Stimulated activated effector memory CD8-positive, alpha-beta T cell treated with anti-CD3 and anti-CD28 coated beads, Interleukin-12 subunit alpha, Interleukin-12 subunit beta, amount 100 ng/mL, for 72 hours (primary cell): ENCODE measurements at regions not wholly inside any gene's neighbourhood (a gene's known extent, or its start where the extent isn't known, plus 50 kb on each side); places are given as distances from the start of the nearest gene placed in this dataset.
"Not testable (repeated sequence)": the region's sequence is repeated elsewhere in the genome, so short reads cannot be mapped to it uniquely, and the experiment has no call there.

Source experiments
- ATAC-seq: fragments of 150-1000 bp; cut with Tn5 transposase; 2 replicates; pipeline ENCODE4 v1.10.0; 2021
- DNase-seq, 2 donors: peaks; one replicate each; pipeline ENCODE4 v3.0.0; 2021 to 2022; ENCODE audit warnings: low spot score in 2 of 2
- H3K27ac Mint-ChIP-seq: one replicate; pipeline ENCODE4 v1.8.0; 2022; ENCODE audit warnings: mild to moderate bottlenecking, mixed read lengths
- H3K36me3 Mint-ChIP-seq: one replicate; pipeline ENCODE4 v1.8.0; 2022; ENCODE audit warnings: mild to moderate bottlenecking, mixed read lengths
- H3K4me1 Mint-ChIP-seq: one replicate; pipeline ENCODE4 v1.8.0; 2022; ENCODE audit warnings: mixed read lengths
- H3K4me3 Mint-ChIP-seq: one replicate; pipeline ENCODE4 v1.8.0; 2022; ENCODE audit warnings: mild to moderate bottlenecking, mixed read lengths
- H3K9me3 Mint-ChIP-seq: one replicate; pipeline ENCODE4 v1.8.0; 2022; ENCODE audit warnings: mixed read lengths

- Mint-ChIP-seq H3K4me1 (no peaks in the 10 kb centered on the region), H3K36me3 (no peaks in the 10 kb centered on the region), H3K4me3 (no peak overlapping the region), H3K27ac (no peak overlapping the region), H3K9me3 (no peaks in the 10 kb centered on the region)
- DNase-seq (no peak), ATAC-seq (no peak)
Measured at GRCh38 chr4:158958489-158959270, 144.2 kb upstream of the RAPGEF2 start.

- ATAC-seq (no peak), DNase-seq (no peak)
- H3K36me3 Mint-ChIP-seq = no peaks in the 10 kb centered on the region
- H3K4me3 Mint-ChIP-seq = no peak overlapping the region
- no peak overlapping the region for H3K27ac Mint-ChIP-seq
- no peaks in the 10 kb centered on the region for H3K4me1 Mint-ChIP-seq
- no peaks in the 10 kb centered on the region for H3K9me3 Mint-ChIP-seq
Measured at GRCh38 chr4:158962393-158962792, 140.5 kb upstream of the RAPGEF2 start.

GRCh38 chr4:158963282-158963681, 139.6 kb upstream of the RAPGEF2 start:
- not testable (repeated sequence) for H3K27ac Mint-ChIP-seq, H3K9me3 Mint-ChIP-seq, H3K4me1 Mint-ChIP-seq, ATAC-seq, DNase-seq, H3K36me3 Mint-ChIP-seq, H3K4me3 Mint-ChIP-seq

GRCh38 chr4:158964114-158964727, 138.7 kb upstream of the RAPGEF2 start:
- H3K4me3 Mint-ChIP-seq = no peak overlapping the region
- ATAC-seq = no peak

GRCh38 chr4:158964728-158965124, 138.2 kb upstream of the RAPGEF2 start:
- ATAC-seq = no peak
- Mint-ChIP-seq H3K36me3 (no peaks in the 10 kb centered on the region), H3K4me3 (no peak overlapping the region), H3K27ac (no peak overlapping the region), H3K9me3 (no peaks in the 10 kb centered on the region), H3K4me1 (no peaks in the 10 kb centered on the region)
- no peak for DNase-seq

More at GRCh38 chr4:158964114-158964727, 138.7 kb upstream of the RAPGEF2 start:
- H3K36me3 Mint-ChIP-seq = no peaks in the 10 kb centered on the region
- H3K27ac Mint-ChIP-seq = no peak overlapping the region
- H3K4me1 Mint-ChIP-seq = no peaks in the 10 kb centered on the region
- no peak for DNase-seq
- H3K9me3 Mint-ChIP-seq = no peaks in the 10 kb centered on the region

- Mint-ChIP-seq H3K36me3 (no peaks in the 10 kb centered on the region), H3K4me3 (no peak overlapping the region), H3K4me1 (no peaks in the 10 kb centered on the region), H3K9me3 (no peaks in the 10 kb centered on the region), H3K27ac (no peak overlapping the region)
- no peak for DNase-seq
- no peak for ATAC-seq
Measured at GRCh38 chr4:158965226-158965625, 137.7 kb upstream of the RAPGEF2 start.

GRCh38 chr4:158966091-158966490, 136.8 kb upstream of the RAPGEF2 start:
- no peak overlapping the region for H3K27ac Mint-ChIP-seq
- DNase-seq (no peak), ATAC-seq (no peak)
- no peaks in the 10 kb centered on the region for H3K4me1 Mint-ChIP-seq
- no peaks in the 10 kb centered on the region for H3K36me3 Mint-ChIP-seq
- no peak overlapping the region for H3K4me3 Mint-ChIP-seq
- H3K9me3 Mint-ChIP-seq = no peaks in the 10 kb centered on the region

- no peaks in the 10 kb centered on the region for H3K4me1 Mint-ChIP-seq
- H3K36me3 Mint-ChIP-seq = no peaks in the 10 kb centered on the region
- no peak for DNase-seq
- ATAC-seq = no peak
- no peaks in the 10 kb centered on the region for H3K9me3 Mint-ChIP-seq
- H3K27ac Mint-ChIP-seq = no peak overlapping the region
- H3K4me3 Mint-ChIP-seq = no peak overlapping the region
Measured at GRCh38 chr4:158968961-158969360, 133.9 kb upstream of the RAPGEF2 start.

- no peaks in the 10 kb centered on the region for H3K9me3 Mint-ChIP-seq
- H3K4me3 Mint-ChIP-seq = no peak overlapping the region
- H3K27ac Mint-ChIP-seq = no peak overlapping the region
- ATAC-seq (no peak), DNase-seq (no peak)
- H3K36me3 Mint-ChIP-seq = no peaks in the 10 kb centered on the region
- H3K4me1 Mint-ChIP-seq = no peaks in the 10 kb centered on the region
Measured at GRCh38 chr4:158970812-158971211, 132.1 kb upstream of the RAPGEF2 start.

GRCh38 chr4:158974438-158974837, 128.4 kb upstream of the RAPGEF2 start:
- not testable (repeated sequence) for H3K4me3 Mint-ChIP-seq, H3K36me3 Mint-ChIP-seq, H3K9me3 Mint-ChIP-seq, H3K27ac Mint-ChIP-seq, ATAC-seq, DNase-seq, H3K4me1 Mint-ChIP-seq

GRCh38 chr4:158980711-158981110, 122.2 kb upstream of the RAPGEF2 start:
- H3K4me3 Mint-ChIP-seq, DNase-seq, H3K4me1 Mint-ChIP-seq, H3K9me3 Mint-ChIP-seq, H3K27ac Mint-ChIP-seq, ATAC-seq, H3K36me3 Mint-ChIP-seq: not testable (repeated sequence)

- H3K36me3 Mint-ChIP-seq = no peaks in the 10 kb centered on the region
- peaks cover 3% of the 10 kb centered on the region for H3K9me3 Mint-ChIP-seq
- no peak overlapping the region for H3K27ac Mint-ChIP-seq
- H3K4me1 Mint-ChIP-seq = no peaks in the 10 kb centered on the region
- H3K4me3 Mint-ChIP-seq = no peak overlapping the region
- no peak for DNase-seq
- no peak for ATAC-seq
Measured at GRCh38 chr4:158991534-158992155, 111.2 kb upstream of the RAPGEF2 start.

- no peak overlapping the region for H3K4me3 Mint-ChIP-seq
- DNase-seq (no peak), ATAC-seq (no peak)
- no peaks in the 10 kb centered on the region for H3K36me3 Mint-ChIP-seq
- H3K4me1 Mint-ChIP-seq = no peaks in the 10 kb centered on the region
- no peak overlapping the region for H3K27ac Mint-ChIP-seq
- H3K9me3 Mint-ChIP-seq = no peaks in the 10 kb centered on the region
Measured at GRCh38 chr4:158993891-158994290, 109.0 kb upstream of the RAPGEF2 start.

- no peaks in the 10 kb centered on the region for H3K36me3 Mint-ChIP-seq
- DNase-seq (no peak), ATAC-seq (no peak)
- no peaks in the 10 kb centered on the region for H3K9me3 Mint-ChIP-seq
- no peak overlapping the region for H3K27ac Mint-ChIP-seq
- no peak overlapping the region for H3K4me3 Mint-ChIP-seq
- H3K4me1 Mint-ChIP-seq = no peaks in the 10 kb centered on the region
Measured at GRCh38 chr4:158995040-158995439, 107.8 kb upstream of the RAPGEF2 start.

- Mint-ChIP-seq H3K27ac (no peak overlapping the region), H3K4me3 (no peak overlapping the region), H3K36me3 (no peaks in the 10 kb centered on the region), H3K9me3 (no peaks in the 10 kb centered on the region), H3K4me1 (no peaks in the 10 kb centered on the region)
- ATAC-seq = no peak
- no peak for DNase-seq
Measured at GRCh38 chr4:158995965-158996364, 106.9 kb upstream of the RAPGEF2 start.

- ATAC-seq (no peak), DNase-seq (no peak)
- H3K36me3 Mint-ChIP-seq = no peaks in the 10 kb centered on the region
- H3K4me3 Mint-ChIP-seq = no peak overlapping the region
- H3K4me1 Mint-ChIP-seq = no peaks in the 10 kb centered on the region
- no peaks in the 10 kb centered on the region for H3K9me3 Mint-ChIP-seq
- H3K27ac Mint-ChIP-seq = no peak overlapping the region
Measured at GRCh38 chr4:158996669-158997074, 106.2 kb upstream of the RAPGEF2 start.
